NB4 (cell line): ENCODE measurements at regions not wholly inside any gene's neighbourhood (a gene's known extent, or its start where the extent isn't known, plus 50 kb on each side); places are given as distances from the start of the nearest gene placed in this dataset.

ENCODE experiments used
- DNase-seq: peaks from one replicate; pipeline ENCODE4 v3.0.0; 2010; ENCODE audit warnings: low read depth
- H3K4me3 ChIP-seq: one replicate; pipeline ENCODE4 v1.5.1; 2011; ENCODE audit warnings: mild to moderate bottlenecking, low read depth, low read length, moderate library complexity
- CTCF ChIP-seq: IDR thresholded peaks from one replicate; pipeline ENCODE4 v1.5.1; 2012; ENCODE audit warnings: low read depth, low read length
- MAX ChIP-seq: IDR thresholded peaks from 2 replicates; pipeline ENCODE4 v1.6.1; 2011; ENCODE audit warnings: low read depth, low read length
- MYC ChIP-seq: IDR thresholded peaks from 2 replicates; pipeline ENCODE4 v1.6.1; 2011; ENCODE audit warnings: low read depth, low read length
- POLR2A ChIP-seq: IDR thresholded peaks from 2 replicates; pipeline ENCODE4 v1.6.1; 2011; ENCODE audit warnings: mild to moderate bottlenecking; ENCODE audit not compliant: insufficient read length; ENCODE audit errors: extremely low read depth

- TF ChIP-seq CTCF (no peak), POLR2A (no peak), MAX (no peak), MYC (no peak)
- no peak overlapping the region for H3K4me3 ChIP-seq
- no peak for DNase-seq
Observed at GRCh38 chr2:13091861-13092378, 375.2 kb downstream of the TRIB2 start.

- no peak overlapping the region for H3K4me3 ChIP-seq
- no peak for DNase-seq
- no peak for TF ChIP-seq MYC
- no peak for TF ChIP-seq CTCF
- no peak for TF ChIP-seq POLR2A
- no peak for TF ChIP-seq MAX
Observed at GRCh38 chr2:13093416-13093991, 376.8 kb downstream of the TRIB2 start.

DNA sequence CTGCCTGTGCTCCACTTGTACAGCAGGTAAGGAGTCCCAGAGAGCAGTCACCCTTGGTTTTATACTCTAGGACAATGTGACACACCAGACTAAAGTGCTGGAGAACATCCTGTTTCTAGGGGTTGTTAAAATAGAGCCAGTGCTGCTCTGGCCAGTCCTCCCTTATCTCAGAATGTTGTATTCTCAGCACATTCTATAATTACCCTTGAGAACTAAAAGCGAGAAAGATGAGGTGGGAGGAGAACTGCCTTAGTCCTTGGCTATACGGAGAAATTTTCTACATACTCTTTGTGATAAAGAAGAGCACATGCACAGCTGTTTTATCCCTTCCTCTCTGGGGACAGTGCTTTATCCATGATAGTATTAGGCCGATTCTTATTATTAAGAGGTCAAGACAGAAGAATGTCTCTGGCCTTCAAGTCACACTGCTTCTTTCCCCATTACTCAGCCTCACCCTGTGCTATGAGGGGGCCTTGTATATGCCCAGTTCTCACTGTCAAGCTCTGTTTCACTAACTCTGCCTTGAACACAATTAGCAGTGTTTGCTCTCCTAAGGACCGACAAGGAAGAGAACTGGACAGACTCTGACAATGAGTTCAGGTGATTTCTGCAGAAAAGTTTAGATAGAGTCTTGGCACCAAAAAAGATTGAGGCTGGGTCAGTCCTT lies 385.8 kb downstream of the TRIB2 start:
- TF ChIP-seq MYC (no peak), POLR2A (no peak), CTCF (no peak), MAX (no peak)
- H3K4me3 ChIP-seq = no peak overlapping the region
- no peak for DNase-seq

DNA sequence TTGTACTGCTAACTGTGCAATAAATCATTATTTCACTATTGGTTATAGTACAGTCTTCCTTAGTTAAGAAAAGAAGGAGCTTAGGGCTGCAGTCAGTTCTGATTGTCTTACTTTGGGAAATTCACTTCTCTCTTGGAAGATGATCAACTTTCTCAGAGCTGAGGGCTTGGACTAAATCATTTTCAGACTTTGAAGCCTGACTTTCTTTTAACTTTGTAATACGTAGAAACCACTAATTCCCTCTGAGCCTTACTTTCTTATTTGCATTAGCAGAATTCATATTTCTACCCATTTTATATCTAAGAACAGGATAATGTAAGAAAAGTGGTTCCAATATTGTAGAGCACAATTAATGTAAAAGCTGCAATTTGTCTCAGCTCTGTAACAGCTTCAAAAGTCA lies 386.4 kb downstream of the TRIB2 start:
- TF ChIP-seq POLR2A = no peak
- no peak for TF ChIP-seq MAX
- no peak for TF ChIP-seq MYC
- no peak for TF ChIP-seq CTCF
- no peak for DNase-seq
- no peak overlapping the region for H3K4me3 ChIP-seq

DNA sequence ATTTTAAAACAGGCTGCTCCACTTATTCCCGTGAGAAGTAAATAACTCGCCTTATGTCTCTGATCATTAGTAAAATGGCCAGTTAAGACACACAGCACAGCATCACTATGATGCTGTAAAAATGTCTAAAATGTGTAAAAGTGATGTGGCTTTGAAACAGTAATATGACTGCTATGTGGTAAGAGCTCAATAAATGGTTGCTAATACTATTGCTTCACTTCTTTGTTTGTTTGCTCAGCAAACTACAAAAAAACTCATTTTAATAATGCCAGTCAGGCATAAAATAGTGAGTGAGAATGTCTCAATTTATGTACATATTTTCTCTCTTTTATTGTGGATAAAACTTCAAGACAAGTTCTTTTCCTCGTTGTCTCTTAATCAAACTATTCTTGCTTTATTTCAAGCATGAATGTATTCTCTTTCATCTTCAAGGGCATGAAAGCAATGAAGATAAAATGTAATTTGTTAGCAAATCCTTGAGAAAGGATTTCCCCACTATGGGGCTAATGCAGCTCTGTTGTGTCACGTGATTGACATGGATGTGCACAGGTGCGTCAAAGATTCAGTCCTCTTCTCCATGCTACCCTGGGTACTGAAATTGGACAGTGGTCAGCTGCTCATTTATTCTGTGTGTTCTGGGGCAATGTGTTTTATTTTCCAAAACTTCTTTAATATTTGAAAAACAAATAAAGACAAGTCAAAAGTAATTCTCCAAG lies 387.2 kb downstream of the TRIB2 start:
- no peak overlapping the region for H3K4me3 ChIP-seq
- TF ChIP-seq CTCF (no peak), MYC (no peak), POLR2A (no peak)
- DNase-seq = no peak
